Rectal smooth muscle tissue (tissue), 1 donor: ENCODE measurements at regions not wholly inside any gene's neighbourhood (a gene's known extent, or its start where the extent isn't known, plus 50 kb on each side); places are given as distances from the start of the nearest gene placed in this dataset.

Experiments used
- H3K27ac ChIP-seq: one replicate; pipeline ENCODE4 v1.7.0; 2013; ENCODE audit warnings: low read depth, low read length, inconsistent platforms
- H3K27me3 ChIP-seq: one replicate; pipeline ENCODE4 v1.7.0; 2013; ENCODE audit warnings: low read length; ENCODE audit not compliant: control insufficient read depth, insufficient read depth
- H3K36me3 ChIP-seq: one replicate; pipeline ENCODE4 v1.7.0; 2013; ENCODE audit warnings: low read length; ENCODE audit not compliant: control insufficient read depth, insufficient read depth
- H3K4me1 ChIP-seq: one replicate; pipeline ENCODE4 v1.7.0; 2013; ENCODE audit warnings: low read length; ENCODE audit not compliant: control insufficient read depth, insufficient read depth
- H3K4me3 ChIP-seq: one replicate; pipeline ENCODE4 v1.7.0; 2013; ENCODE audit warnings: low read length
- H3K9ac ChIP-seq: one replicate; pipeline ENCODE4 v1.7.0; 2013; ENCODE audit warnings: low read length

- Histone ChIP-seq H3K4me3 (no peak overlapping the region), H3K27ac (no peak overlapping the region), H3K9ac (no peak overlapping the region), H3K27me3 (no peaks in the 10 kb centered on the region), H3K36me3 (no peaks in the 10 kb centered on the region), H3K4me1 (no peaks in the 10 kb centered on the region)
These were observed 143.6 kb upstream of the BACE2 start for GRCh38 chr21:41024341-41024740.

- no peak overlapping the region for H3K27ac ChIP-seq
- no peaks in the 10 kb centered on the region for H3K36me3 ChIP-seq
- H3K4me3 ChIP-seq: no peak overlapping the region
- H3K4me1 ChIP-seq: no peaks in the 10 kb centered on the region
- no peaks in the 10 kb centered on the region for H3K27me3 ChIP-seq
- no peak overlapping the region for H3K9ac ChIP-seq
These were observed 143.2 kb upstream of the BACE2 start for GRCh38 chr21:41024746-41025254.

- H3K9ac ChIP-seq: no peak overlapping the region
- no peak overlapping the region for H3K4me3 ChIP-seq
- no peaks in the 10 kb centered on the region for H3K27me3 ChIP-seq
- H3K4me1 ChIP-seq: no peaks in the 10 kb centered on the region
- H3K27ac ChIP-seq: no peak overlapping the region
- H3K36me3 ChIP-seq: no peaks in the 10 kb centered on the region
These were observed 138.4 kb upstream of the BACE2 start for GRCh38 chr21:41029571-41029970.

GRCh38 chr21:41031701-41032220, 136.2 kb upstream of the BACE2 start:
- H3K27ac ChIP-seq: no peak overlapping the region
- no peak overlapping the region for H3K9ac ChIP-seq
- no peaks in the 10 kb centered on the region for H3K27me3 ChIP-seq
- H3K4me3 ChIP-seq: no peak overlapping the region
- no peaks in the 10 kb centered on the region for H3K36me3 ChIP-seq
- H3K4me1 ChIP-seq: no peaks in the 10 kb centered on the region

- Histone ChIP-seq H3K9ac (no peak overlapping the region), H3K4me3 (no peak overlapping the region), H3K4me1 (no peaks in the 10 kb centered on the region), H3K36me3 (no peaks in the 10 kb centered on the region), H3K27me3 (no peaks in the 10 kb centered on the region), H3K27ac (no peak overlapping the region)
These were observed 135.4 kb upstream of the BACE2 start for GRCh38 chr21:41032541-41032940.

GRCh38 chr21:41037212-41037611, 130.7 kb upstream of the BACE2 start:
- Histone ChIP-seq H3K36me3 (no peaks in the 10 kb centered on the region), H3K27ac (no peak overlapping the region), H3K9ac (no peak overlapping the region), H3K4me3 (no peak overlapping the region), H3K4me1 (no peaks in the 10 kb centered on the region), H3K27me3 (no peaks in the 10 kb centered on the region)

GRCh38 chr21:41037936-41038335, 130.0 kb upstream of the BACE2 start:
- Histone ChIP-seq H3K4me3 (no peak overlapping the region), H3K27me3 (no peaks in the 10 kb centered on the region), H3K27ac (no peak overlapping the region), H3K4me1 (no peaks in the 10 kb centered on the region), H3K36me3 (no peaks in the 10 kb centered on the region), H3K9ac (no peak overlapping the region)

- Histone ChIP-seq H3K27me3 (no peaks in the 10 kb centered on the region), H3K4me3 (no peak overlapping the region), H3K27ac (no peak overlapping the region), H3K4me1 (no peaks in the 10 kb centered on the region), H3K36me3 (no peaks in the 10 kb centered on the region), H3K9ac (no peak overlapping the region)
These were observed 124.9 kb upstream of the BACE2 start for GRCh38 chr21:41043014-41043413.

GRCh38 chr21:41045534-41046268, 122.3 kb upstream of the BACE2 start:
- H3K9ac ChIP-seq: no peak overlapping the region
- H3K4me1 ChIP-seq: no peaks in the 10 kb centered on the region
- H3K4me3 ChIP-seq: no peak overlapping the region

GRCh38 chr21:41048145-41048544, 119.8 kb upstream of the BACE2 start:
- no peaks in the 10 kb centered on the region for H3K27me3 ChIP-seq

More at GRCh38 chr21:41045534-41046268, 122.3 kb upstream of the BACE2 start:
- no peak overlapping the region for H3K27ac ChIP-seq
- H3K36me3 ChIP-seq: no peaks in the 10 kb centered on the region
- H3K27me3 ChIP-seq: no peaks in the 10 kb centered on the region

GRCh38 chr21:41048623-41049022, 119.3 kb upstream of the BACE2 start:
- Histone ChIP-seq H3K4me3 (no peak overlapping the region), H3K36me3 (no peaks in the 10 kb centered on the region), H3K27me3 (no peaks in the 10 kb centered on the region), H3K27ac (no peak overlapping the region), H3K9ac (no peak overlapping the region), H3K4me1 (no peaks in the 10 kb centered on the region)

More at GRCh38 chr21:41048145-41048544, 119.8 kb upstream of the BACE2 start:
- Histone ChIP-seq H3K36me3 (no peaks in the 10 kb centered on the region), H3K4me1 (no peaks in the 10 kb centered on the region), H3K4me3 (no peak overlapping the region), H3K27ac (no peak overlapping the region), H3K9ac (no peak overlapping the region)

- Histone ChIP-seq H3K4me3 (no peak overlapping the region), H3K36me3 (no peaks in the 10 kb centered on the region), H3K27ac (no peak overlapping the region), H3K4me1 (no peaks in the 10 kb centered on the region), H3K27me3 (no peaks in the 10 kb centered on the region), H3K9ac (no peak overlapping the region)
These were observed 115.0 kb upstream of the BACE2 start for GRCh38 chr21:41052820-41053555.
